HL-60 (cell line): ENCODE measurements at regions not wholly inside any gene's neighbourhood (a gene's known extent, or its start where the extent isn't known, plus 50 kb on each side); places are given as distances from the start of the nearest gene placed in this dataset.
"Not testable (repeated sequence)": the region's sequence is repeated elsewhere in the genome, so short reads cannot be mapped to it uniquely, and the experiment has no call there.

Experiments
- DNase-seq, 2 experiments: peaks; one replicate each; pipeline ENCODE4 v3.0.0-alpha.2; 2010 to 2020; ENCODE audit warnings: low read depth in 1 of 2, low spot score in 1 of 2
- H3K27ac ChIP-seq: fragments of 250-450 bp; sonication (Bioruptor Pico); replicated peaks from 2 replicates; pipeline ENCODE4 v1.5.1; 2020; ENCODE audit warnings: mild to moderate bottlenecking, moderate library complexity
- H3K27me3 ChIP-seq: fragments of 250-450 bp; sonication (Bioruptor Pico); 2 replicates; pipeline ENCODE4 v1.5.1; 2021; ENCODE audit warnings: mild to moderate bottlenecking, moderate library complexity; ENCODE audit not compliant: insufficient read depth, poor library complexity, severe bottlenecking
- H3K4me3 ChIP-seq: replicated peaks from 2 replicates; pipeline ENCODE4 v1.5.1; 2011; ENCODE audit warnings: mild to moderate bottlenecking, control low read depth, low read length; ENCODE audit not compliant: insufficient read depth
- GABPA ChIP-seq: IDR thresholded peaks from 2 replicates; pipeline ENCODE4 v1.6.1; 2012; ENCODE audit warnings: low read depth
- POLR2AphosphoS5 ChIP-seq: IDR thresholded peaks from 2 replicates; pipeline ENCODE4 v1.6.1; 2012; ENCODE audit warnings: low read depth
- REST ChIP-seq: IDR thresholded peaks from 2 replicates; pipeline ENCODE4 v1.6.1; 2012; ENCODE audit warnings: low read depth; ENCODE audit not compliant: insufficient replicate concordance
- SPI1 ChIP-seq: IDR thresholded peaks from 2 replicates; pipeline ENCODE4 v1.6.1; 2012; ENCODE audit warnings: low read depth, mild to moderate bottlenecking, borderline replicate concordance
- TF ChIP-seq, protein P1 (sequence below): IDR thresholded peaks from one replicate; pipeline ENCODE4 v1.5.1; 2011; ENCODE audit warnings: low read length, control low read depth, inconsistent platforms; ENCODE audit not compliant: insufficient read depth

GRCh38 chr6:166237617-166238016 is 70.0 kb upstream of the TBXT start:
- no peak overlapping the region for H3K4me3 ChIP-seq
- TF ChIP-seq SPI1 (no peak), GABPA (no peak), POLR2AphosphoS5 (no peak), REST (no peak)
- TF ChIP-seq, protein P1, sequence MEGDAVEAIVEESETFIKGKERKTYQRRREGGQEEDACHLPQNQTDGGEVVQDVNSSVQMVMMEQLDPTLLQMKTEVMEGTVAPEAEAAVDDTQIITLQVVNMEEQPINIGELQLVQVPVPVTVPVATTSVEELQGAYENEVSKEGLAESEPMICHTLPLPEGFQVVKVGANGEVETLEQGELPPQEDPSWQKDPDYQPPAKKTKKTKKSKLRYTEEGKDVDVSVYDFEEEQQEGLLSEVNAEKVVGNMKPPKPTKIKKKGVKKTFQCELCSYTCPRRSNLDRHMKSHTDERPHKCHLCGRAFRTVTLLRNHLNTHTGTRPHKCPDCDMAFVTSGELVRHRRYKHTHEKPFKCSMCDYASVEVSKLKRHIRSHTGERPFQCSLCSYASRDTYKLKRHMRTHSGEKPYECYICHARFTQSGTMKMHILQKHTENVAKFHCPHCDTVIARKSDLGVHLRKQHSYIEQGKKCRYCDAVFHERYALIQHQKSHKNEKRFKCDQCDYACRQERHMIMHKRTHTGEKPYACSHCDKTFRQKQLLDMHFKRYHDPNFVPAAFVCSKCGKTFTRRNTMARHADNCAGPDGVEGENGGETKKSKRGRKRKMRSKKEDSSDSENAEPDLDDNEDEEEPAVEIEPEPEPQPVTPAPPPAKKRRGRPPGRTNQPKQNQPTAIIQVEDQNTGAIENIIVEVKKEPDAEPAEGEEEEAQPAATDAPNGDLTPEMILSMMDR = no peak
- H3K27ac ChIP-seq = peak overlapping the region; percentile 53
- DNase-seq = no peak
- no peaks in the 10 kb centered on the region for H3K27me3 ChIP-seq

- TF ChIP-seq SPI1 = peak; percentile 26; the same call in 1 of the 2 replicates
- TF ChIP-seq, protein P1 = no peak
- DNase-seq = peak; percentile 50 to 73
- Histone ChIP-seq H3K27ac (peak overlapping the region; percentile 53), H3K27me3 (no peaks in the 10 kb centered on the region), H3K4me3 (no peak overlapping the region)
Observed at GRCh38 chr6:166236596-166236995, 68.9 kb upstream of the TBXT start.

GRCh38 chr6:166235666-166236292 is 68.1 kb upstream of the TBXT start:
- no peak for DNase-seq
- peak overlapping the region; percentile 13; the same call in 1 of the 2 replicates for H3K27ac ChIP-seq
- H3K4me3 ChIP-seq = no peak overlapping the region
- TF ChIP-seq REST = no peak
- no peaks in the 10 kb centered on the region for H3K27me3 ChIP-seq

DNA sequence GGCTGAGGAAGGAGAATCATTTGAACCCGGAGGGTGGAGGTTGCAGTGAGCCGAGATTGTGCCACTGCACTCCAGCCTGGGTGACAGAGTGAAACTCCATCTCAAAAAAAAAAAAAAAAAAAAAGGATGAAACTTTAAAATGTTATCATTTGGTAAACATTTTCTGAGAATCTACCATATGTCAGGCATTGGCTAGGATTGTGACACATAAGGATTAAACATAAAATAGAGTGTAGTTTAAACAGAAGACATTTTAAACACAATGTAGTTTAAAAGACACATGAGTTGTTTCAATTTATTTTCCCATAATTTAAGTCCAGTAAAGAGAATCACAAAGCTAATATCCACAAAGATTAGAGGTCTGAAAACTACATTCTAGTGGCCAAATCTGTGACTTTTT is 63.5 kb upstream of the TBXT start:
- not testable (repeated sequence) for H3K27ac ChIP-seq, H3K27me3 ChIP-seq, H3K4me3 ChIP-seq

GRCh38 chr6:166228839-166229528 is 61.3 kb upstream of the TBXT start:
- Histone ChIP-seq H3K27me3 (no peaks in the 10 kb centered on the region), H3K27ac (no peak overlapping the region), H3K4me3 (no peak overlapping the region)
- TF ChIP-seq GABPA (no peak), POLR2AphosphoS5 (no peak), SPI1 (0 out of 2 replicates have a peak, but pooled peaks have one; percentile 6), REST (no peak)
- TF ChIP-seq, protein P1 = no peak
- DNase-seq = no peak

More for the DNA sequence above, 63.5 kb upstream of the TBXT start:
- DNase-seq = not testable (repeated sequence)
